HG03135 (cell line): ENCODE measurements at regions not wholly inside any gene's neighbourhood (a gene's known extent, or its start where the extent isn't known, plus 50 kb on each side); places are given as distances from the start of the nearest gene placed in this dataset.
"Not testable (repeated sequence)": the region's sequence is repeated elsewhere in the genome, so short reads cannot be mapped to it uniquely, and the experiment has no call there.

ENCODE experiments used
- ATAC-seq: cut with Tn5 transposase; IDR thresholded peaks from one replicate; pipeline ENCODE4 v1.9.1; 2021; ENCODE audit warnings: mild to moderate bottlenecking, moderate library complexity; ENCODE audit not compliant: unreplicated experiment

DNA sequence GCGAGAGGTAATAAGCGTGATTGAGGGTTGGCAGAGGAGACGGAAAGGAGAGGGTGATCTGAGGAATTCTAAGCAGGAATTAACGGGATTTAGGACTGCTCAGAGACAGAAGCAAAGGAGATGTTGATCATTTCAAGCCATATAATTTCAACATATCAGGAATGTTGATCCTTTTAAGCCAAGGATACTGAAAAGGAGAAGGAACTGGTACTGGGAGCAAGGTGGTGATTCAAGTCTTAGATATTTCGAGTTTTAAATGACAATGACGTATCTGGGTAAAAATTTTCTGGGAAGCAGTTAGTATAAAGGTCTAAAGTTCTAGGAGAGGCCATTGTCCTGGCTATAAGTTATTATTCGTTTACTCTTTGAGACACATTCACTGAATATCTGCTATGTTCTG is 91.3 kb upstream of the OGFRL1 start:
- ATAC-seq: no peak

DNA sequence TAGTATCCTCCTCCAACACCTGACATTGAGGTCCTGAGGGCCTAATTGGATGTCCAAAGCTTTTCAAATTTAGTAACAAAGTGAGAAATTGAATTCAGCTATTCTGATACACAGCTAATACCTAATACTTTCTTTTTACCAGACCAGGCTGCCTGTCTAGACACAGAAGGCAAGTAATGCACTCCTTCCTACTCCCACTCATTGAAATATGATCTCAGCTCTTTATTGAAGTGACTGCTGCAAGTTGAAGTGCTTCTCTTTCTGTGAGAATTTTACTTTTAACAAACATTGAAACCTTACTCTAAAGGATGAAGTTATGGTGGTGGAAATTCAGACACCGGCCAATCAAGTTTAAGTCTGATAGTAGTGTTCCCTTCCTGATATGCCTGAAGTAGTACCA is 90.8 kb upstream of the OGFRL1 start:
- no peak for ATAC-seq

DNA sequence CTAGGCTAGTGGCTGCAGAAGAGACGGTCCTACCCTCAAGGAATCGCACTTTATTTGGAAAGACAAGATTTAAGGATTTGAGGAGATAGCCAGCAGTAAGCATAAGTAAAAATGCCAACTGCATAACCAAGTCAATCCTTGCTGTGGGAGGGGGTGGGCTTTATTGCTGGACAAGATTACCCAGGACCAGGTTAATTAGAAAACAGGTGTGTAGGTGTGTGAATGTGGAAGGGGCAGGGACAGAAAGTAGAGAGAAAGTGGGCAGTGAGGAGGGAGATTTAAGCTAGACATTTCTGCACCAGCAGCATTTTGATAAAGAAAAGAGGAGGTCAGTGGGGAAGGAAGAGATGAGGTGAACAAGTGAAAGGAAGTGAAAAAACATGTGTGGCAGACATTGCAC is 89.7 kb upstream of the OGFRL1 start:
- ATAC-seq: no peak

DNA sequence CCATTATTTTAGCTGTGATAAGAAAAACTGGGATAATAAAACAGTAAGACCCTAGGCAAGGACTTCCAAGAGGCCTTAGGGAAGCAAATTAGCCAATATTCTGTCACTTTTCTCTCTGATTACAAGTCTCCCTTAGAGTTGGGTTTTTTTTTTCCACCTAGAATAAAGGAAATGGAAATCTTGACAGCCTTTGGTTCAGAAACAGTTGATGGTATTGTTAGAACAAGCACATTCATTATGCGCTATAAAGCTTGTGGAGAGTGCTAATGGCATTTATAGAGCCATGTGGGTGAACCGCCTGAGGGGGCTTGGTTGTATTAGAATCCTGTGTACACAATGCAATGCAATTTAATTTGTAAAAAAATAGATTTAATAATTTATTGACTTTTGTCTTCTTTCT is 88.9 kb upstream of the OGFRL1 start:
- ATAC-seq: no peak

DNA sequence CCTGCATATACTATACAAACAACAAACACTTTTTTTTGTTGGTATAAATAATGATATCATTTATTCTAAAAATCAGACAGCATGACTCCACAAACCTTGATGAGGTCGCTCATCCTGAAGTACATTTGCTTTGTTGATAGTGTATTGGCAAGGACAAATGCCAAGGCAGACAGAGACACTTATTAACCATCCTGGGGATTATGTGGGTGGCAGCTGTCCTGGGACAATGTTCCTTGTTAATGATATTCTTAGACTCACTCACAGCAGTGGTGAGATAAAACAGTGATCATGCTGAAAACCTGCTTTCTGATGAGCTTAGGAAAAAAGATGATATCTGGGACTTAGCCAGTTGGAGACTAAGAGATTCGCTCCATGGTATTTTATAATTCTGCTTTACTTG is 85.4 kb upstream of the OGFRL1 start:
- ATAC-seq: no peak

DNA sequence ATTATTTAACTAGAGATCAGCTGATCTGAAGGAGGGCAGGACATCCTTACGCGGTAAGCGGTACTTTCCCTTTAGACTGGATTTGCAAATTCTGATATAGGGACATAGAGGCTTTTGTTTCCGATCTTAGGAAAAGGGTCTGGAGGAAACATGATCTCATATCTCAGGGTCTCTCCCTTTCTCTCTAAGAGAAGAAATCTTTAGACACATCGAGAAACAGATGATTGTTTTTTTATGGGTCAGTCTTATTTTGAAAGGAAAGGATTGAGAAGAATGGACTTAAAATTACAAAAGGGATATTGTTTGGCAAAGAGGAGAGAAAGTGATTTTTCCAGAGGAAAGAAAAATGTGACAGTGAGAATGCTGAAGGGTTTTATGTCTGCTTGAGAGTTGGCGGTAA is 83.9 kb upstream of the OGFRL1 start:
- ATAC-seq: no peak

DNA sequence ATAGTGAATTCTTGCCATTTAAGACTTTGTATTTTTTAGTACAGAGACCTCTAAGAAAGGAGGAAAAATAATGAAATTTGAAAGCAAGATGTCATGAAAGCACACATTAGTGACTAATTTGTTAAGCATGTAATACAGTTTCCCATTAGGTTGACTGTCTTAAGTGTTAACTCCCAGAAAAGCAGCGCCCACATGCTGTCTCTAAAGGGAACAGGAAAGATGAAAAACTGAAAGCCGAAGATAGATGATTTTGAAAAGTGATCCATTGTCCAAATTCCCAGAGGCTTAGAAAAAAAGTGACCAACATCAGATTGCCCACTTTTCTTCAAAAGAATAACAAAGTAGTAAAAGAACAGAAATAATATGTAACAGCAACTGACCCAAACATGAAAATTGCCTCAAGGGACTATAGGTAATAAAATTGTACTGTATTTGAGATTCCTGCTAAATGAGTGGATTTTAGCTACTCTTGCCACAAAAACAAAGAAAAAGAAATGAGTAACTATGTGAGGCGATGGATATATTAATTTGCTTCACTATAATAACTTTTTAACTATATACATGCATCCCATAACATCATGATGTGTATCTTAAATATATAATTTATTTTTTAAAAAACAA is 83.2 kb upstream of the OGFRL1 start:
- ATAC-seq: no peak

DNA sequence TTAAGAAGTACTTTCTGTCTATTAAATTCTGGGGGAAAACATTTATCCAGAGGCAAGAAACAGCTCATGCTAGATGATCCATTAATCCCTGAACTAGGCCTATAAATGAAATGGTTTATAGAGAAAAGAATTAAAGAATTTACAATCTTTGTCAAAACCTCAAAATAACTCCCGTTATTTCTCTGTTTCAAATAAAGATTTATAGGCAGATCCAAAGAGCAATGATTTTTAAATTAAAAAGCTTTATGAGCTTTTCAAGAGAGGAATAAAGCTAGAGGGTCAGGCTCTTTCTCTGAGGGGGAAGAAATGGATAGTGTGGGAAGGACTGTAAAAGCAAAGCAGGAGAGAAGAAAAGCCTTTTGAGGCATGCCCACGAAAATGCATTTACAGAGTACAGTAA is 82.5 kb upstream of the OGFRL1 start:
- ATAC-seq: no peak

DNA sequence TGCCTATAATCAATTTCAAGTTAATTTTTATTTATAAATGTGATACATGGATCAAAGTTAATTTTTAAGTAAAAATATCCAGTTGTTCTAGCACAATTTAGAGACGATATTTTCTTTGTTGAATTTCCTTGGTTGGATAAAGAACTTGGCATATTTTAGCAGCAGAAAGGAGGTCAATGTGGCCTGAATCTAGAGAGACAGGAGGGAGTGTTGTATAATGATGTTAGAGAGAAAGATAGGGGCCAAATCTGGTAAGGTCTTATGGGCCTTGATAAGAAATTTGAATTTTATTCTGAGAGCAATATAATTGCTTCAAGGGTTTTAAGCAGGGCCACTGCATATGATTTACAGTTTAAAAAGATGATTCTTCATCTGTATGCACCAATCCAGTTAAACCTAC is 79.4 kb upstream of the OGFRL1 start:
- ATAC-seq: no peak

DNA sequence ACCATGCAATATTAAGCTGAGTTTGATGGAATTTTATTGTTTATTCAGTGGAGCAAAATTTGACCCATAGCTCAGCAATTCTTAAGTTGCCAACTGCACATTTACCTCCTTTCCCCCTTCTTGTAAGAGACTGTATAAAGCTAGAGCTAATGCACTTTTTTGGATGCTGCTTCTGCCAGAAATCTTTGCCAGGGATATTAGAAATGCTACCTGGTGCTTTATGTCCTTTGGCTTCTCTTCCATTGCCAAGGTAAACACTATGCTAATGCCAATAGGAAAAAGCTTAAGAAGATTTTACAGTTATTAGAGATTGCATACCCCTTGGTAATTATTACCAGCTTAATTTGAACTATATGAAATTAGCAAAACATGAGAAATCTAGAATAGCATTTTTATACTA is 79.0 kb upstream of the OGFRL1 start:
- no peak for ATAC-seq

DNA sequence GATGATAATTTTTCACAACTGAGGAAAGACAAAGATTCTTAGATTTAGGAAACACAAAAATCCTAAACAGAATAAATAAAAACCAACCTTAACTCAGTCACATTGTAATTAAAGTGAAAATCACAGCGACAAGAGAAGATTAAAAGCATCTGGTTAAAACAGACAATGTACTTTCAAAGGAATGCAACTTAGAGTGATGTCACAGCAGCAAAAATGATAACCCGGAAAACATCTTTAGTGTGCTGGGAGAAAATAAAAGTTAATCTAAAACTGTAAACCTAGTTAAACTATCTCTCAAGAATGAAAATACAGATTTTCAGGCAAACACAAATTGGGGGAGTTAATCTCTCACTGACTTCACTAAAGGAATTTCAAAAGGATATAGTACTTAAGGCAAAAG is 76.8 kb upstream of the OGFRL1 start:
- no peak for ATAC-seq

DNA sequence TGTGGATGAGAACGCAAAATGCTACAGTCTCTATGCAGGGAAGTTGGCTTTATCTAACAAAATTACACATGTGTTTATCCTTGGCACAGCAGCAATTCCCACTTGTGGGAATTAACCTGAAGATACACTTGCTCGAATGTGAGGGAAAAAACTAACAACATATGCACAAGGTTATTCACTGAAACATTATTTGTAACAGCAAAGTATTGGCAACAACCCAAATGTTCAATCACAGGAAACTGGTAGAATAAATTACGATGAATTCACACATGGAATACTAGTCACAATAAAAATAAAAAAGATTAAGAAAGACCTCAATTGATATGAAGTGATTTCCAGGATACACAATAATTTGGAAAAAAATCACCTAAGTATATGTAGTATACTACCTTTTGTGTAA is 68.1 kb upstream of the OGFRL1 start:
- ATAC-seq: no peak

DNA sequence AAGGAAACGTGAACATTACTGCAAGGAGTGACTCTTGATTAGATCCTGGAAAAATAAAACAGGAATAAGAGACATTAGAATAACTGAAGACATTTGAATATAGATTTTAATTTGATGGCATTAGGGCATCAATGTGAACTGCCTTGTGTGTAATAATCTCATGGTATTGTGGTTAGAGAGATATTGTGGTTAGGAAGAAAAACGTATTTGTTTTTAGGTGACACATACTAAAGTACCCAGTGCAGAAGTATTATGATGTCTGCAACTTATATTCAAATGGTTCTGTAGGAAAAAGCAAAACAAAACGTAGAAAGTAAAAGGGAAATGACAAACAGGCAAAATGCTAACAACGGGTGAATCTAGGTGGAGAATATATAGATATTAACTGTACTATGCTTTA is 65.9 kb upstream of the OGFRL1 start:
- no peak for ATAC-seq

DNA sequence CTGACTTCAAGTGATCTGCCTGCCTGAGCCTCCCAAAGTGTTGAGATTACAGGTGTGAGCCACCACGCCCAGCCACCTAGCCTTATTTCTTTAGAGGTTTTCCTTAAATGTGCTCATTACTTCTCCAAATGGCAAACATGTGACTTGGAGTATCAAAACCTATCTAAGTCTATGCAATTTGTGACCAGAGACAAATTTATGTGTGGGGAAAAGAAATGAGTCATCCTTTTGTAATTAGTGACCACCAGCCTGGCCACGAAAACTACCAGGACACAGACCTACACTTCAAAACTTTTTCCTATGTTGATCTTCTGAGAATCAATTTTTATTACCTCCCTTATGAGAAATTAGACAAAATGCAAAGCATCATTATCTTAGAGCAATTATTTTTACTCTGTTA is 64.6 kb upstream of the OGFRL1 start:
- ATAC-seq: no peak

DNA sequence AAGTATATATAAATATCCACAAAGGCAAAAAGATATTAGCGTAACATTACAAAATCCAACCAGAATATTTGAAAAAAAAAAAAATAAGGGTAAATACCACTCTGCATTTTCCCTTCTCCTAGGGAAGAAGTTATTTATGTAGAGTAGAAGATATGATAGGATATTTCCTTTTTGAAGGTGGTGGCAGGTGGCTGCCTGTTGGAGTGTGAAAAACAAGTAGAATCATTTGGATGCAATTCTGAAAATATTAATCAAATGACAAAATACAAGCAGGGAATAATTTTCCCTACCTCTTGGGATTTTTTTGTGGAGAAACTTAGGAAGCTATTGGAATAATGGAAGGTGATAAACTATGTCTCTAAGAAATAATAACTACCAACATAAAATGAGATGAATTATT is 62.5 kb upstream of the OGFRL1 start:
- no peak for ATAC-seq

DNA sequence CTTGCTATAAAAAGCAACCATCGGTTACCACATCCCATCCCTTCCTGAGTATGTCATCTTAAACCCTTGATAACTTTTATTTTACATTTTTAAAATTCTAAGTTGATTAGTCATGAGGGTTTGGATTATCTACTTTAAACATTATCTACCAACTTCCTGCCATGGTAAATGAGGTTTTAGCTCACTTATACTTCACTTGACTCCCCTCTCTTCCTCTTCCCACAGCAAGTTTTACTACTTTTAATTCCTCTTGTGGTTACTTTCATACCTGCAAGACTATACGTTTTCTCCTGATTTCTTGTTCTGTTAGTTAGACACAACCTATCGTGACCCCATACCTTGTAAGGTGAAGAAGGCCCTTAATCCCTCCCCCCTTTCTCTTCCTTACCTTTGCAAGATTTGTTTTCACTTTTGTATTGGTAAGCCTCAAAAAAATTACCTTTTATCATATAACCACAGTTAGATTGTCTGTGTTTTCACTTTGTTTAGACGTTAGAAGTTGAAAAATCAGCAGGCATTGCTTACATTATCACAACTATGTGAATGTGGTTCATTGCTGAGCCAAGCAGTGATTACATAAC is 60.1 kb upstream of the OGFRL1 start:
- no peak for ATAC-seq

DNA sequence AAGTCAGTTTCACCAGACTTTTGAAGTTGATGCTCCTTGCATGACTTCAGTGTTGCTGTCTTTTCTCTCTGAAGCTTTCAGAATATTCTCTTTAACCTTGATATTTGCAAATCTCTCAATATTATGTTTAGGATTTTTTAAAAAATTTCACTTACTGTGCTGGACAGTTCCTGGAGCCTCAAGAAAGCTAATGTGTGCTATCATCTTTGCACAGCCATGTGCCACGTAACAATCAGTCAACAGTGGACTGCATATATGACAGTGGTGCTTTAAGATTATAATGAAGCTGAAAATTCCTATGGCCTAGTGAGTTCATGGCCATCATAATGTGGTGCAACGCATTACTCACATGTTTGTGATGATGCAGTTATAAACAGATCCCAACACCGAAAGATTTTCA is 59.1 kb upstream of the OGFRL1 start:
- ATAC-seq: no peak

DNA sequence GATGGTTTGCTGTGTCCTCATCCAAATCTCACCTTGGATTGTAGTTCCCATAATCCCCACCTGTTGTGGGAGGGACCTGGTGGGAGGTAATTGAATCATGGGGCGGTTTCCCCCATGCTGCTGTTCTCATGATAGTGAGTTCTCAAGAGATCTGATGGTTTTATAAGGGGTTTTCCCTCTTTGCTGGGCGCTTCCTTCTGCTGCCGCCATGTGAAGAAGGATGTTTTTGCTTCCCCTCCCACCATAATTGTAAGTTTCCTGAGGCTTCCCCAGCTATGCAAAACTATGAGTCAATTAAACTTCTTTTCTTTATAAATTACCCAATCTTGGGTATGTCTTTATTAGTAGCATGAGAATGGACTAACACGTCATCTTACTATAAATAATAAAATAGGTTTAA is 55.7 kb upstream of the OGFRL1 start:
- ATAC-seq: not testable (repeated sequence)

DNA sequence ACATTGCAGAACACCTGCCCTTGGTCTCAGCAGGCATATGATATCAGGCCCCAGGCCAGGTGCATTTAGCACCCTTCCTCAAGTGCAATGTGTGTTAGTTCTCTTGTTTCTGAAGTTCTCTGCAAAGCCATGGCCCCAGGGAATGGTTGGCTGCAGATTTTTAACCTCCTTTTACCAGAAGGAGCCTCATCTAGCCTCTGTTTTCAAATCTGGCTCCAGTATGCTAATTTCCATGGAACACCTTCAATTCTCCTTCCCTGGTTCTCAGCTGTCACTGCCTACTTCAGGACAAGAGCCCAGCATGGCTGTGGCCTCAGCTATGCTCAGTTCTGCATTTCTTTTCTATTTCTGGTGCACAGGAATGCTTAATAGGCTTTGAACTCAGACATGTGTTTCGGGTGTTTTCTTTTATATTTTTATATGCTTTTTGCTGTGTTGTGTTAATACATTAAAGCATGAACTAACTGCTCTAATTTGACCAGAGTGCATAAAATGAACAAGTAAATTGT is 51.6 kb upstream of the OGFRL1 start:
- ATAC-seq: no peak

DNA sequence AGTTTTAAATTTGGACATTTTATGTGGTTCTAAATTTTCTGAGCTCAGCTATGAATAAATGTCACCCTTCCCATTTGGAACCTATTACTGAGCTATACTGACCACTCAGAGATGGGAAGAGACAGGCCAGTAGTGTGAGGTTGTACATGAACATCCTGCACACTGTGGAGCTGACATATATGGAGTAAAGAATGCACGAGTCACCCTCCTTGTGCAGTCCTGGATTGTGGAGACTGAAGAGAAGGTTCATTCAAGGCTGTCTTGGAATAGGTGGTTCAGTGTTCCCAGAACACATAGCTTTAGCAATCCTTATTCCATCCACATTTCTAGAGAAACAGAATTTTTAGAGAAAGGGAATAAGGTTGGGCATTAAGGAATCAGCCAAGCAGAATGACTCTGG is 50.3 kb upstream of the OGFRL1 start:
- ATAC-seq: no peak
